KMS-11 (cell line): ENCODE measurements at regions not wholly inside any gene's neighbourhood (a gene's known extent, or its start where the extent isn't known, plus 50 kb on each side); places are given as distances from the start of the nearest gene placed in this dataset.

Experiments
- H2AFZ ChIP-seq: fragments of 200-600 bp; sonication (generic); 2 replicates; pipeline ENCODE4 v1.6.1; 2016; ENCODE audit warnings: antibody characterized with exemption, mixed run types, low read depth
- H3K27ac ChIP-seq: fragments of 200-600 bp; sonication (generic); 2 replicates; pipeline ENCODE4 v1.6.1; 2016; ENCODE audit warnings: mild to moderate bottlenecking, mixed run types
- H3K27me3 ChIP-seq: fragments of 200-600 bp; sonication (generic); 2 replicates; pipeline ENCODE4 v1.6.1; 2017; ENCODE audit warnings: mild to moderate bottlenecking, low read depth, mixed run types, moderate library complexity; ENCODE audit not compliant: insufficient read depth
- H3K36me3 ChIP-seq: fragments of 200-600 bp; sonication (generic); 2 replicates; pipeline ENCODE4 v1.6.1; 2017; ENCODE audit warnings: mild to moderate bottlenecking, mixed run types; ENCODE audit not compliant: insufficient read depth
- H3K4me1 ChIP-seq: fragments of 200-600 bp; sonication (generic); 2 replicates; pipeline ENCODE4 v1.6.1; 2016; ENCODE audit warnings: mild to moderate bottlenecking, low read depth, mixed run types; ENCODE audit not compliant: poor library complexity, severe bottlenecking
- H3K4me2 ChIP-seq: fragments of 200-600 bp; sonication (generic); 2 replicates; pipeline ENCODE4 v1.7.0; 2016; ENCODE audit warnings: mild to moderate bottlenecking, mixed run types
- H3K4me3 ChIP-seq: fragments of 200-600 bp; sonication (generic); IDR thresholded peaks from 2 replicates; pipeline ENCODE4 v1.6.1; 2017; ENCODE audit warnings: low read depth, low read length, mixed read lengths; ENCODE audit not compliant: insufficient read depth
- H3K79me2 ChIP-seq: fragments of 200-600 bp; sonication (generic); 2 replicates; pipeline ENCODE4 v1.6.1; 2016; ENCODE audit warnings: low read depth, mixed run types; ENCODE audit not compliant: insufficient read depth
- H3K9ac ChIP-seq: fragments of 200-600 bp; sonication (generic); 2 replicates; pipeline ENCODE4 v1.6.1; 2016; ENCODE audit warnings: mild to moderate bottlenecking, mixed run types
- H4K20me1 ChIP-seq: fragments of 200-600 bp; sonication (generic); 2 replicates; pipeline ENCODE4 v1.6.1; 2016; ENCODE audit warnings: mild to moderate bottlenecking, mixed run types; ENCODE audit not compliant: insufficient read depth
- CTCF ChIP-seq: fragments of 200-600 bp; sonication (generic); conservative IDR thresholded peaks from 2 replicates; pipeline ENCODE4 v1.6.1; 2017; ENCODE audit warnings: low read depth, mild to moderate bottlenecking, antibody characterized with exemption, low read length, moderate library complexity, mixed read lengths

GRCh38 chr15:70249616-70250015 lies 151.9 kb upstream of the TLE3 start:
- Histone ChIP-seq H3K79me2 (no peaks in the 10 kb centered on the region), H3K36me3 (no peaks in the 10 kb centered on the region), H3K4me3 (no peak overlapping the region), H3K4me2 (no peak overlapping the region), H3K27me3 (no peaks in the 10 kb centered on the region), H2AFZ (no peak overlapping the region), H3K27ac (no peak overlapping the region), H3K9ac (no peak overlapping the region), H3K4me1 (peaks cover 22% of the 10 kb centered on the region), H4K20me1 (no peaks in the 10 kb centered on the region)
- no peak for TF ChIP-seq CTCF

DNA sequence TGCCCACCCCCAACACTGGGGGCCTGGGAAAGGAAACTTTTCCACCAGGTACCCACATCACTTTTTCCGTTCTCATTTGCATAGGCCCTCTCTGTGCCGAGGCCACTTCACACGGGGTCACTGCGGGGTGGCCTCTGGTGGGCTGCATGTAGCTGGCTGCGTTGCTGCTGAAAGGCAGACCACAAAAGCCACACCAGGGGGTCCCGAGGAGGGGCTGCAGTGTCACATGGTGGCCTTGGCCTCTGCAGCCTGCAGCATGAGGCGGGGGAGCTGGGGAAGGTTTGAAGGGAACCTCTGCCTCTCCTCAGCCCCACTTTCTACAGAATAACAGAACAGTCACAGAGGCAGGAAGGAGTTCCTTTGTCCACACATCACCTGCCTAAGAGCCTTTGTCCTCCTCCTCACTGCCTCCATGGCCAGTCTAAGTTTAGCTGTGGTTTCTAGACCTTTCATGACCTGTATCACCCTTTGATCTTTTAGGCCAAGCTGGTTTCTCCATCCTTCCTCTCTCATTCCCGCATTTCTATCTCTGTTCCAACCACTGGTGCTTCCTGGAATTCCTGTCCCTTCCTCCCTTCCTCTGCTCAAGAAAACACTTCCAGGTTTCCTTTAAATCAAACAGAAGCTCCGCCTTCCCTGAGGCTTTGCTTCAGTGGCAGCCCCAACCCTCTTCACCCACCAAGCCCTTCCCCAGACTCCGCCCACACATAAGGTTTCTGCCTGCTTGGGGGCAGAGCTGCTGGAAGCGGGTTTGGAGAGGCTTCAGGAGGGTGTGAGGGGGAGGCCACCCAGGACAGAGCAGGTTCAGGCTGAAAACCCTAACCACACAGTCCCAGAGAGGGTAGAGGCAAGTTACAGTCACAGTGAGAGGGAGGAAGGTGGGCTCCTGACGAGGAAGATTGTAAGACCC lies 150.7 kb upstream of the TLE3 start:
- Histone ChIP-seq H3K4me1 (peaks cover 22% of the 10 kb centered on the region), H3K27ac (no peak overlapping the region), H3K4me2 (peak overlapping the region; percentile 13; the same call in 1 of the 2 replicates), H2AFZ (peak overlapping the region; percentile 26), H3K79me2 (no peaks in the 10 kb centered on the region), H3K36me3 (no peaks in the 10 kb centered on the region), H3K4me3 (no peak overlapping the region), H4K20me1 (no peaks in the 10 kb centered on the region), H3K9ac (no peak overlapping the region), H3K27me3 (no peaks in the 10 kb centered on the region)
- no peak for TF ChIP-seq CTCF

- H3K9ac ChIP-seq = no peak overlapping the region
- H3K4me3 ChIP-seq = no peak overlapping the region
- no peak overlapping the region for H2AFZ ChIP-seq
- H4K20me1 ChIP-seq = no peaks in the 10 kb centered on the region
- no peaks in the 10 kb centered on the region for H3K27me3 ChIP-seq
- no peak overlapping the region for H3K27ac ChIP-seq
- TF ChIP-seq CTCF = no peak
- peaks cover 22% of the 10 kb centered on the region for H3K4me1 ChIP-seq
- no peaks in the 10 kb centered on the region for H3K79me2 ChIP-seq
- H3K36me3 ChIP-seq = no peaks in the 10 kb centered on the region
- no peak overlapping the region for H3K4me2 ChIP-seq
Observed at GRCh38 chr15:70247281-70247680, 149.6 kb upstream of the TLE3 start.

DNA sequence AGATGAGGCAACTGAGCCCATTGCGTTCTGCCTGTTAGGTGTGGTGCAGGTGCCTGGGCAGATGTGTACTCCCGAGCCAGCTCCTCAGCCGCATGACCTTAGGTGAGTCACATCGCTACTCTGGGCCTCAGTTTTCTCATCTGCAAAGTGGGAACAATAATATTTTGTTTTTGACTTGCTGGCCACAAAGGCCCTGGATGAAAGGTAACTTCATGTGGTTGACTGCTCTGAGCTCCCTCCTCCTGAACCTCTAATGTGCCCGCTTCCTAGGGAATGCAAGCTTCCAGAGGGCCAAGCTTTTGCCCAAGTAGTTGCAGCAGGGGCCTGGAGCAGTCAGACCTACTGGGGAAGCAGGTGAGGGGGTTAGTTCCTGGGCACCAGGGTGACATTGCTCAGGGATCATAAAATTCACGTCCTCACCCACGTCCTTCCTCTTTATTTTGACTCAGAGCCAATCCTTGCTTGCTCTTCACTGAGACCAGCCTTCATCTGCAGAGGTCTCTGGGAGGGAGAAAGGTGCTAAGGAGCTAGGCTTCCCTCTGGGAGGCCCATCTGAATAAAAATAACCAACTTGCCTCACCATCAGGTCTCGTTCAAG lies 149.0 kb upstream of the TLE3 start:
- no peaks in the 10 kb centered on the region for H4K20me1 ChIP-seq
- no peaks in the 10 kb centered on the region for H3K27me3 ChIP-seq
- H3K27ac ChIP-seq = no peak overlapping the region
- H3K4me1 ChIP-seq = peaks cover 22% of the 10 kb centered on the region
- no peak overlapping the region for H2AFZ ChIP-seq
- no peak overlapping the region for H3K4me2 ChIP-seq
- H3K79me2 ChIP-seq = no peaks in the 10 kb centered on the region
- H3K9ac ChIP-seq = no peak overlapping the region
- no peak overlapping the region for H3K4me3 ChIP-seq
- H3K36me3 ChIP-seq = no peaks in the 10 kb centered on the region
- TF ChIP-seq CTCF = no peak
